Pancreas (tissue), 10 donors: ENCODE measurements at regions not wholly inside any gene's neighbourhood (a gene's known extent, or its start where the extent isn't known, plus 50 kb on each side); places are given as distances from the start of the nearest gene placed in this dataset.
A peak's percentile ranks its signal among the peaks of the same experiment; 100 is the strongest.

Source experiments
- ATAC-seq, 4 donors: fragments of 200-7000 bp; cut with Tn5 transposase; one replicate each; pipeline versions ENCODE4 v1.8.0 to v1.9.1; 2020; ENCODE audit warnings: mild to moderate bottlenecking in 4 of 4, moderate library complexity in 4 of 4
- DNase-seq, 6 donors: peaks; one replicate each; pipeline ENCODE4 v3.0.0-alpha.2; 2020
- FAIRE-seq: peaks from 2 replicates; lab custom pipeline; 2012; peaks lifted over from hg19 to GRCh38; lab: Jason Lieb, UNC
- H3K27ac ChIP-seq, 4 donors: fragments of 200-600 bp; sonication (generic); 1 replicate in 3 of 4; 2 replicates in 1 of 4; pipeline versions ENCODE4 v1.5.0 to v1.8.0; 2020
- H3K27me3 ChIP-seq, 4 donors: fragments of 200-600 bp; one replicate each; pipeline ENCODE4 v1.8.0; 2021
- H3K36me3 ChIP-seq, 3 donors: fragments of 200-600 bp; sonication (generic) in 1 of 3; one replicate each; pipeline versions ENCODE4 v1.5.0 to v1.8.0; 2020 to 2021
- H3K4me1 ChIP-seq, 3 donors: fragments of 200-600 bp; one replicate each; pipeline ENCODE4 v1.8.0; 2021
- H3K4me3 ChIP-seq, 4 donors: fragments of 200-600 bp; sonication (generic) in 2 of 4; one replicate each; pipeline versions ENCODE4 v1.5.0 to v1.8.0; 2020 to 2021
- H3K9me3 ChIP-seq, 4 donors: fragments of 200-600 bp; one replicate each; pipeline ENCODE4 v1.8.0; 2021
- CTCF ChIP-seq, 4 donors: fragments of 200-600 bp; sonication (generic) in 3 of 4; IDR thresholded peaks; one replicate each; pipeline versions ENCODE4 v1.5.0 to v1.8.0; 2021; ENCODE audit warnings: antibody characterized with exemption in 4 of 4
- WGBS, 2 donors: extraction: QIAGEN DNeasy Blood & Tissue Kit; methylation state at CpG; one replicate each; pipeline ENCODE4 v1.1.7; 2013; 5-methylcytosine and 5-hydroxymethylcytosine counted together
- intact Hi-C, 3 donors: fragments of 100-400 bp; cut with DNase I; formaldehyde crosslinking; loops; one replicate each; pipeline versions ENCODE4 v1.11.1 to v1.14.2; 2022
- donor health status: healthy with polysubstance abuse.
- donor health status: DM: no; HTN: no; CAD: no; lungs with moderate emphysema.
- donor health status: DM: no; HTN: no; CAD: no.
- donor health status: control.
- donor health status: control.
- donor health status: Bipolar disorder and iron deficiency.
- donor health status: DM: yes; HTN: yes; CAD: no.
- donor health status: DM: no; HTN: no; CAD: no.
- donor health status: DM: no; HTN: no; CAD: no.
- donor health status: DM: yes; HTN: yes; CAD: no.

GRCh38 chr12:93166541-93167307 is 211.0 kb upstream of the NUDT4 start:
- intact Hi-C loops, result no loop called here
- FAIRE-seq, result no peak
- Histone ChIP-seq H3K27ac (no peak overlapping the region), H3K9me3 (no peaks in the 10 kb centered on the region), H3K4me3 (no peak overlapping the region), H3K27me3 (peaks cover 0 to 4% (median 0%) of the 10 kb centered on the region in 4 donors), H3K4me1 (no peaks in the 10 kb centered on the region), H3K36me3 (no peaks in the 10 kb centered on the region)
- 87 to 90% methylated on average over 7 of the region's 7 CpGs for WGBS, 2 donors
- no peak for ATAC-seq
- no peak for DNase-seq
- TF ChIP-seq CTCF (IDR thresholded peaks at IDR 0.05), result no peak

GRCh38 chr12:93167331-93167730 is 210.4 kb upstream of the NUDT4 start:
- Histone ChIP-seq H3K27ac (no peak overlapping the region), H3K4me1 (no peaks in the 10 kb centered on the region), H3K4me3 (no peak overlapping the region), H3K27me3 (peaks cover 0 to 4% (median 0%) of the 10 kb centered on the region in 4 donors), H3K36me3 (no peaks in the 10 kb centered on the region), H3K9me3 (no peaks in the 10 kb centered on the region)
- ATAC-seq (no peak), FAIRE-seq (no peak), DNase-seq (no peak)
- 46 to 60% methylated on average over 2 of the region's 2 CpGs for WGBS, 2 donors
- no peak for TF ChIP-seq CTCF (IDR thresholded peaks at IDR 0.05)
- intact Hi-C loops, result no loop called here

- DNase-seq, result no peak
- FAIRE-seq, result no peak
Measured at GRCh38 chr12:93167841-93168492, 209.8 kb upstream of the NUDT4 start.

GRCh38 chr12:93168751-93169150 is 209.0 kb upstream of the NUDT4 start:
- ATAC-seq (no peak), FAIRE-seq (no peak), DNase-seq (no peak)
- H3K4me3 ChIP-seq, result no peak overlapping the region
- peaks cover 0 to 4% (median 0%) of the 10 kb centered on the region in 4 donors for H3K27me3 ChIP-seq
- H3K27ac ChIP-seq, result no peak overlapping the region
- no peak for TF ChIP-seq CTCF (IDR thresholded peaks at IDR 0.05)
- WGBS, 2 donors, result 91 to 93% methylated on average over 3 of the region's 3 CpGs
- H3K9me3 ChIP-seq, result no peaks in the 10 kb centered on the region
- intact Hi-C loops, result no loop called here
- no peaks in the 10 kb centered on the region for H3K36me3 ChIP-seq
- no peaks in the 10 kb centered on the region for H3K4me1 ChIP-seq

More at GRCh38 chr12:93167841-93168492, 209.8 kb upstream of the NUDT4 start:
- Histone ChIP-seq H3K4me1 (no peaks in the 10 kb centered on the region), H3K4me3 (peak overlapping the region in 3 of 4 donors; percentile 20 to 38 (median 36)), H3K9me3 (no peaks in the 10 kb centered on the region), H3K27ac (peak overlapping the region in 2 of 4 donors; percentile 2 to 10), H3K27me3 (peaks cover 0 to 4% (median 0%) of the 10 kb centered on the region in 4 donors), H3K36me3 (no peaks in the 10 kb centered on the region)
- intact Hi-C loops, result no loop called here
- no peak for TF ChIP-seq CTCF (IDR thresholded peaks at IDR 0.05)
- WGBS, 2 donors, result 6 to 9% methylated on average over 16 of the region's 16 CpGs
- ATAC-seq, result peak in 3 of 4 donors; percentile 74 to 85 (median 75)

GRCh38 chr12:93169536-93169935 is 208.2 kb upstream of the NUDT4 start:
- no peaks in the 10 kb centered on the region for H3K9me3 ChIP-seq
- FAIRE-seq (no peak), DNase-seq (no peak), ATAC-seq (no peak)
- TF ChIP-seq CTCF (IDR thresholded peaks at IDR 0.05), result no peak
- no peak overlapping the region for H3K4me3 ChIP-seq
- peaks cover 0 to 4% (median 0%) of the 10 kb centered on the region in 4 donors for H3K27me3 ChIP-seq
- H3K4me1 ChIP-seq, result no peaks in the 10 kb centered on the region
- intact Hi-C loops, result no loop called here
- no peaks in the 10 kb centered on the region for H3K36me3 ChIP-seq
- no peak overlapping the region for H3K27ac ChIP-seq
